ENCODE measurements at regions not wholly inside any gene's neighbourhood (a gene's known extent, or its start where the extent isn't known, plus 50 kb on each side); places are given as distances from the start of the nearest gene placed in this dataset.

DNA sequence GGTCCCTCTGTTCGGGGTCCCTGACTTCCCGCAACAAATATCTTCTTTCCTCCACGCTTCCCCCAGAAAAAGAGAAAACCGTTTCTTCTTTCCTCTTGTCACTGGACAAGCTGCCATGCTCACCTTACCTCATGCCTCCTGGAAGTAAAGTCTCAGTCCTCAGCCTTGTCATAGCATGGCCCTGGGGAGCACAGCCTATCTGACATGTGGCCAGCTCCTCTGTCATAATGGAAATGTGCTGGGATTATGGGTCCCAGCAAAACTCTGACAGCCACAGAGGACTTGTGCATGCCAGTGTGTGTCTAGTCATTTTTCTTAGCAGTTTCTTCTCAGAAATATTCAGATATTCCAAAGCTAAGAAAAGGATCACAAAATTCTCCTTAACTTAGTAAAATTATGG is 122.4 kb downstream of the AASDH start:
- FAIRE-seq, result no peak
- no peak for TF ChIP-seq CHD1 (IDR thresholded peaks at IDR 0.05; ENCODE audit: low read depth, low read length)
- TF ChIP-seq POLR2A (IDR thresholded peaks at IDR 0.05; ENCODE audit: control extremely low read depth in 1 of 2, low read depth in 2 of 2, low read length in 2 of 2), result no peak
- no peak for TF ChIP-seq CBX8 (IDR thresholded peaks at IDR 0.05; ENCODE audit: borderline replicate concordance, low read depth, low read length)
- no peak for TF ChIP-seq KDM1A (IDR thresholded peaks at IDR 0.05; ENCODE audit: borderline replicate concordance, low read length)
- TF ChIP-seq BRCA1 (IDR thresholded peaks at IDR 0.05; ENCODE audit: low read depth, low read length), result no peak
- TF ChIP-seq FOSL1 (IDR thresholded peaks at IDR 0.05; ENCODE audit: insufficient read depth, low read depth, low read length), result no peak
- TF ChIP-seq, protein P1, sequence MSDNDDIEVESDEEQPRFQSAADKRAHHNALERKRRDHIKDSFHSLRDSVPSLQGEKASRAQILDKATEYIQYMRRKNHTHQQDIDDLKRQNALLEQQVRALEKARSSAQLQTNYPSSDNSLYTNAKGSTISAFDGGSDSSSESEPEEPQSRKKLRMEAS (IDR thresholded peaks at IDR 0.05), result no peak
- no peak for TF ChIP-seq RFX5 (IDR thresholded peaks at IDR 0.05; ENCODE audit: borderline replicate concordance, low read depth, low read length)
- TF ChIP-seq HDAC2 (IDR thresholded peaks at IDR 0.05; ENCODE audit: borderline replicate concordance in 1 of 2, low read depth in 2 of 2, low read length in 2 of 2), result no peak
- no peak for TF ChIP-seq EZH2 (IDR thresholded peaks at IDR 0.05; ENCODE audit: low read depth, low read length, severe bottlenecking)

More for the DNA sequence above, 122.4 kb downstream of the AASDH start:
- H2BK5ac ChIP-seq (ENCODE audit: low read depth, low read length), result no peak overlapping the region
- CTCF ChIA-PET (ENCODE audit: partially characterized antibody), result no interaction called here
- no peak overlapping the region for H4K5ac ChIP-seq (ENCODE audit: insufficient read length, low read depth, low read length)
- H4K8ac ChIP-seq (ENCODE audit: extremely low read depth, insufficient read depth, low read length), result no peak overlapping the region
- no peak overlapping the region for H3K4ac ChIP-seq (replicated peaks; ENCODE audit: insufficient read length, low read depth, low read length)
- H3K4me1 ChIP-seq (replicated peaks in 1 of 4; ENCODE audit: control insufficient read depth in 3 of 4, insufficient read depth in 4 of 4, low read length in 3 of 4), result no peaks in the 10 kb centered on the region
- no peaks in the 10 kb centered on the region for H4K20me1 ChIP-seq (replicated peaks in 1 of 2; ENCODE audit: control insufficient read depth in 1 of 2, insufficient read depth in 2 of 2, low read length in 2 of 2)
- no peak overlapping the region for H3K14ac ChIP-seq (ENCODE audit: insufficient read length)
- no peak overlapping the region for H2BK120ac ChIP-seq (replicated peaks; ENCODE audit: low read depth, low read length)
- DNase-seq (ENCODE audit: low read depth in 1 of 2, low spot score in 2 of 2), result no peak
- no peaks in the 10 kb centered on the region for H3K79me2 ChIP-seq (ENCODE audit: control insufficient read depth in 1 of 2, insufficient read depth in 2 of 2, low read length in 2 of 2)
- no peaks in the 10 kb centered on the region for H3K79me1 ChIP-seq (ENCODE audit: low read depth, low read length)
- H3K23me2 ChIP-seq (ENCODE audit: low read depth, low read length), result no peaks in the 10 kb centered on the region
- no peak overlapping the region for H2AK5ac ChIP-seq (ENCODE audit: low read depth, low read length)
- POLR2A ChIA-PET (ENCODE audit: partially characterized antibody), result no interaction called here
- no peak overlapping the region for H2BK12ac ChIP-seq (ENCODE audit: low read depth, low read length)
- H3K27me3 ChIP-seq (replicated peaks in 1 of 4; ENCODE audit: control insufficient read depth in 3 of 4, extremely low read depth in 1 of 4, insufficient read depth in 3 of 4, low read length in 3 of 4), result no peaks in the 10 kb centered on the region
- no peak overlapping the region for H3K56ac ChIP-seq (replicated peaks; ENCODE audit: insufficient read length, low read depth, low read length)
- no peak overlapping the region for H2BK20ac ChIP-seq (ENCODE audit: low read length)
- 87% methylated on average over 4 of the region's 4 CpGs; no CpG with 5 or more reads in 1 of the 2 experiments for WGBS, 2 experiments (ENCODE audit: extremely low coverage in 1 of 2, insufficient coverage in 1 of 2, insufficient read length in 1 of 2, insufficient replicate concordance in 2 of 2, low coverage in 1 of 2, low lambda C conversion rate in 2 of 2, missing lambda C conversion rate in 1 of 2)
- H2BK15ac ChIP-seq (ENCODE audit: low read length), result no peak overlapping the region
- no peak overlapping the region for H4K91ac ChIP-seq (replicated peaks; ENCODE audit: insufficient read length, low read length)
- H3K4me3 ChIP-seq (ENCODE audit: extremely low read depth in 1 of 4, insufficient read depth in 2 of 4, low read depth in 3 of 4, low read length in 4 of 4), result no peak overlapping the region
- no peak overlapping the region for H2AFZ ChIP-seq (ENCODE audit: low read length)
- no peak overlapping the region for H3K4me2 ChIP-seq (ENCODE audit: insufficient read depth in 1 of 2, low read depth in 2 of 2, low read length in 2 of 2)
- no peaks in the 10 kb centered on the region for H3K9me3 ChIP-seq (ENCODE audit: insufficient read depth in 2 of 2, low read depth in 1 of 2, low read length in 1 of 2)
- H3K18ac ChIP-seq (ENCODE audit: extremely low read depth, low read length), result no peak overlapping the region
- H3K27ac ChIP-seq (ENCODE audit: low read depth, low read length), result no peak overlapping the region
- H3K36me3 ChIP-seq (ENCODE audit: control insufficient read depth in 2 of 4, insufficient read depth in 4 of 4, low read length in 3 of 4), result no peaks in the 10 kb centered on the region
- H3K9ac ChIP-seq (replicated peaks in 1 of 4; ENCODE audit: extremely low read depth in 1 of 4, low read depth in 3 of 4, low read length in 3 of 4), result no peak overlapping the region
- H3K23ac ChIP-seq (ENCODE audit: insufficient read length), result no peak overlapping the region
